HepG2 (cell line): ENCODE measurements at regions not wholly inside any gene's neighbourhood (a gene's known extent, or its start where the extent isn't known, plus 50 kb on each side); places are given as distances from the start of the nearest gene placed in this dataset.

Experiments used
- ARNT ChIP-seq: fragments of 450-650 bp; IDR thresholded peaks from 2 replicates; pipeline ENCODE4 v1.6.1; 2017
- GABPA ChIP-seq, 2 experiments: IDR thresholded peaks; 2 replicates each; pipeline ENCODE4 v1.6.1; 2011 to 2016; ENCODE audit warnings: low read depth in 2 of 2, low read length in 1 of 2, missing biosample characterization in 1 of 2, missing genetic modification characterization in 1 of 2
- HNF4A ChIP-seq: sonication (generic); formaldehyde crosslinking; IDR thresholded peaks from 2 replicates; pipeline ENCODE4 v1.4.0; 2020; ENCODE audit warnings: missing genetic modification reagents
- MXD4 ChIP-seq: IDR thresholded peaks from 2 replicates; pipeline ENCODE4 v1.6.1; 2016; ENCODE audit warnings: mild to moderate bottlenecking, missing biosample characterization, missing genetic modification reagents
- NFE2 ChIP-seq: sonication (generic); formaldehyde crosslinking; IDR thresholded peaks from 2 replicates; pipeline ENCODE4 v1.4.0; 2020; ENCODE audit warnings: missing genetic modification reagents
- SKI ChIP-seq: fragments of 450-650 bp; IDR thresholded peaks from one replicate; pipeline ENCODE4 v1.6.1; 2018; ENCODE audit warnings: mild to moderate bottlenecking; ENCODE audit not compliant: partially characterized antibody
- ZBTB38 ChIP-seq: sonication (generic); formaldehyde crosslinking; IDR thresholded peaks from 2 replicates; pipeline ENCODE4 v1.5.1; 2020; ENCODE audit warnings: mild to moderate bottlenecking, missing genetic modification reagents
- ZBTB7A ChIP-seq: sonication (generic); formaldehyde crosslinking; IDR thresholded peaks from 2 replicates; pipeline ENCODE4 v1.8.0; 2022; ENCODE audit warnings: mild to moderate bottlenecking, missing genetic modification reagents
- ZNF468 ChIP-seq: sonication (generic); formaldehyde crosslinking; IDR thresholded peaks from 2 replicates; pipeline ENCODE4 v1.8.0; 2022; ENCODE audit warnings: mild to moderate bottlenecking, moderate library complexity, missing genetic modification reagents
- TF ChIP-seq, protein P1 (sequence below): sonication (generic); formaldehyde crosslinking; IDR thresholded peaks from 2 replicates; pipeline ENCODE4 v1.5.0; 2020; ENCODE audit warnings: mild to moderate bottlenecking, missing genetic modification reagents
- TF ChIP-seq, protein P2 (sequence below): IDR thresholded peaks from 2 replicates; pipeline ENCODE4 v1.4.0; 2020; ENCODE audit warnings: mild to moderate bottlenecking, missing genetic modification reagents
- TF ChIP-seq, protein P3 (sequence below), 2 experiments: IDR thresholded peaks; 2 replicates each; pipeline ENCODE4 v1.6.1; 2011 to 2012; ENCODE audit warnings: low read length in 2 of 2, borderline replicate concordance in 1 of 2, low read depth in 1 of 2, mild to moderate bottlenecking in 1 of 2, moderate library complexity in 1 of 2
- TF ChIP-seq, protein P4 (sequence below): sonication (generic); formaldehyde crosslinking; IDR thresholded peaks from 2 replicates; pipeline ENCODE4 v1.4.0; 2020; ENCODE audit warnings: missing genetic modification reagents

DNA sequence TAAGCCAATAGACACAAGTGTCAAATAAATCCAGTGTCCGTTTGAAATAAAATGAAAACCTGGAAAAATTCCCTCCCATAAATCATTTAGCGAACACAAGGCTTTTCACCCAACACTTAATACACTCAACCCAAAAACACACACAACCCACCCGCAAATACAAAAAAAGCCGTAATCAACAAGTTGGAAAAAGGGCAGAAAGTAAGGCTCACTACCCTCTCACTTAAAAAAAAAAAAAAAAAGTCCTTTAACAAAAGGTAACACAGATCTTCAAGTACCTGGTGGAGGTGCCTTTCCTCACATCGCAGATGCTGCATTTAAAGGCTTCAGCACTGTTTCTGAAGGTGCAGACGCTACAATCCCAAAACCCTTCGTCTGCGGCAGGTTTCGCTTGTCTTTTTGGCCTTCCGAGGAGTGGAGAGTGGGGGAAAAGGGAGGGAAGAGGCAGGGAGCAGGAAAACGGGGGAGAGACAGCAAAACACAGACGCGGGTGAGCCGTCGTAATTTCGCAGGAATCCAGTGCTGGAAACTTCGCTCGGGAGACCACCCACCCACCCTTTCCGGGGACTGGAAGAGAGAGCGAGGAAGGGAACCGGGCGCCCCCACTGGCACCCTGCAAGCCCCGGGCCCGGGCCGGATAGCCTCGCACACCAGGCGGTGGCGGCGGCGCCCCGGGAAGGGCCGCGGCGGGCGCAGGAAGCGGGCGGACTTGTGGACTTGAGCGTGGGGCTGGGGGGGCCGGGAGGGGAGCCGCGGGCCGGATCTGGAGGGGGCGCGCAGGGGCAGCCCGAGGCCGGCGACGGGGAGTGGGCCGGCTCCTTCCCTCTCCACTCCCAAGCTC, 401.8 kb downstream of the SHQ1 start, which contains the start of gene RYBP (continued):
- TF ChIP-seq NFE2 (CRISPR knock-in tag) (no peak), GABPA (IDR thresholded peaks at IDR 0.05; ENCODE audit: low read depth, low read length) (peak; percentile 42), GABPA (CRISPR knock-in tag; IDR thresholded peaks at IDR 0.05; ENCODE audit: low read depth) (no peak), SKI (peak; percentile 44), ZBTB38 (no peak), ARNT (no peak), ZNF468 (CRISPR knock-in tag) (no peak), ZBTB7A (no peak), HNF4A (CRISPR knock-in tag) (no peak), MXD4 (CRISPR knock-in tag) (no peak)
- TF ChIP-seq, protein P1, sequence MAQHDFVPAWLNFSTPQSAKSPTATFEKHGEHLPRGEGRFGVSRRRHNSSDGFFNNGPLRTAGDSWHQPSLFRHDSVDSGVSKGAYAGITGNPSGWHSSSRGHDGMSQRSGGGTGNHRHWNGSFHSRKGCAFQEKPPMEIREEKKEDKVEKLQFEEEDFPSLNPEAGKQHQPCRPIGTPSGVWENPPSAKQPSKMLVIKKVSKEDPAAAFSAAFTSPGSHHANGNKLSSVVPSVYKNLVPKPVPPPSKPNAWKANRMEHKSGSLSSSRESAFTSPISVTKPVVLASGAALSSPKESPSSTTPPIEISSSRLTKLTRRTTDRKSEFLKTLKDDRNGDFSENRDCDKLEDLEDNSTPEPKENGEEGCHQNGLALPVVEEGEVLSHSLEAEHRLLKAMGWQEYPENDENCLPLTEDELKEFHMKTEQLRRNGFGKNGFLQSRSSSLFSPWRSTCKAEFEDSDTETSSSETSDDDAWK (CRISPR knock-in tag): no peak
- TF ChIP-seq, protein P2, sequence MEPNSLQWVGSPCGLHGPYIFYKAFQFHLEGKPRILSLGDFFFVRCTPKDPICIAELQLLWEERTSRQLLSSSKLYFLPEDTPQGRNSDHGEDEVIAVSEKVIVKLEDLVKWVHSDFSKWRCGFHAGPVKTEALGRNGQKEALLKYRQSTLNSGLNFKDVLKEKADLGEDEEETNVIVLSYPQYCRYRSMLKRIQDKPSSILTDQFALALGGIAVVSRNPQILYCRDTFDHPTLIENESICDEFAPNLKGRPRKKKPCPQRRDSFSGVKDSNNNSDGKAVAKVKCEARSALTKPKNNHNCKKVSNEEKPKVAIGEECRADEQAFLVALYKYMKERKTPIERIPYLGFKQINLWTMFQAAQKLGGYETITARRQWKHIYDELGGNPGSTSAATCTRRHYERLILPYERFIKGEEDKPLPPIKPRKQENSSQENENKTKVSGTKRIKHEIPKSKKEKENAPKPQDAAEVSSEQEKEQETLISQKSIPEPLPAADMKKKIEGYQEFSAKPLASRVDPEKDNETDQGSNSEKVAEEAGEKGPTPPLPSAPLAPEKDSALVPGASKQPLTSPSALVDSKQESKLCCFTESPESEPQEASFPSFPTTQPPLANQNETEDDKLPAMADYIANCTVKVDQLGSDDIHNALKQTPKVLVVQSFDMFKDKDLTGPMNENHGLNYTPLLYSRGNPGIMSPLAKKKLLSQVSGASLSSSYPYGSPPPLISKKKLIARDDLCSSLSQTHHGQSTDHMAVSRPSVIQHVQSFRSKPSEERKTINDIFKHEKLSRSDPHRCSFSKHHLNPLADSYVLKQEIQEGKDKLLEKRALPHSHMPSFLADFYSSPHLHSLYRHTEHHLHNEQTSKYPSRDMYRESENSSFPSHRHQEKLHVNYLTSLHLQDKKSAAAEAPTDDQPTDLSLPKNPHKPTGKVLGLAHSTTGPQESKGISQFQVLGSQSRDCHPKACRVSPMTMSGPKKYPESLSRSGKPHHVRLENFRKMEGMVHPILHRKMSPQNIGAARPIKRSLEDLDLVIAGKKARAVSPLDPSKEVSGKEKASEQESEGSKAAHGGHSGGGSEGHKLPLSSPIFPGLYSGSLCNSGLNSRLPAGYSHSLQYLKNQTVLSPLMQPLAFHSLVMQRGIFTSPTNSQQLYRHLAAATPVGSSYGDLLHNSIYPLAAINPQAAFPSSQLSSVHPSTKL (CRISPR knock-in tag): no peak
- TF ChIP-seq, protein P3, sequence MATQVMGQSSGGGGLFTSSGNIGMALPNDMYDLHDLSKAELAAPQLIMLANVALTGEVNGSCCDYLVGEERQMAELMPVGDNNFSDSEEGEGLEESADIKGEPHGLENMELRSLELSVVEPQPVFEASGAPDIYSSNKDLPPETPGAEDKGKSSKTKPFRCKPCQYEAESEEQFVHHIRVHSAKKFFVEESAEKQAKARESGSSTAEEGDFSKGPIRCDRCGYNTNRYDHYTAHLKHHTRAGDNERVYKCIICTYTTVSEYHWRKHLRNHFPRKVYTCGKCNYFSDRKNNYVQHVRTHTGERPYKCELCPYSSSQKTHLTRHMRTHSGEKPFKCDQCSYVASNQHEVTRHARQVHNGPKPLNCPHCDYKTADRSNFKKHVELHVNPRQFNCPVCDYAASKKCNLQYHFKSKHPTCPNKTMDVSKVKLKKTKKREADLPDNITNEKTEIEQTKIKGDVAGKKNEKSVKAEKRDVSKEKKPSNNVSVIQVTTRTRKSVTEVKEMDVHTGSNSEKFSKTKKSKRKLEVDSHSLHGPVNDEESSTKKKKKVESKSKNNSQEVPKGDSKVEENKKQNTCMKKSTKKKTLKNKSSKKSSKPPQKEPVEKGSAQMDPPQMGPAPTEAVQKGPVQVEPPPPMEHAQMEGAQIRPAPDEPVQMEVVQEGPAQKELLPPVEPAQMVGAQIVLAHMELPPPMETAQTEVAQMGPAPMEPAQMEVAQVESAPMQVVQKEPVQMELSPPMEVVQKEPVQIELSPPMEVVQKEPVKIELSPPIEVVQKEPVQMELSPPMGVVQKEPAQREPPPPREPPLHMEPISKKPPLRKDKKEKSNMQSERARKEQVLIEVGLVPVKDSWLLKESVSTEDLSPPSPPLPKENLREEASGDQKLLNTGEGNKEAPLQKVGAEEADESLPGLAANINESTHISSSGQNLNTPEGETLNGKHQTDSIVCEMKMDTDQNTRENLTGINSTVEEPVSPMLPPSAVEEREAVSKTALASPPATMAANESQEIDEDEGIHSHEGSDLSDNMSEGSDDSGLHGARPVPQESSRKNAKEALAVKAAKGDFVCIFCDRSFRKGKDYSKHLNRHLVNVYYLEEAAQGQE (IDR thresholded peaks at IDR 0.05; ENCODE audit: borderline replicate concordance in 1 of 2, low read depth in 1 of 2, low read length in 2 of 2): 0 out of 4 replicates have a peak, but pooled peaks of 1 of the 2 experiments have one; percentile 15
- TF ChIP-seq, protein P4, sequence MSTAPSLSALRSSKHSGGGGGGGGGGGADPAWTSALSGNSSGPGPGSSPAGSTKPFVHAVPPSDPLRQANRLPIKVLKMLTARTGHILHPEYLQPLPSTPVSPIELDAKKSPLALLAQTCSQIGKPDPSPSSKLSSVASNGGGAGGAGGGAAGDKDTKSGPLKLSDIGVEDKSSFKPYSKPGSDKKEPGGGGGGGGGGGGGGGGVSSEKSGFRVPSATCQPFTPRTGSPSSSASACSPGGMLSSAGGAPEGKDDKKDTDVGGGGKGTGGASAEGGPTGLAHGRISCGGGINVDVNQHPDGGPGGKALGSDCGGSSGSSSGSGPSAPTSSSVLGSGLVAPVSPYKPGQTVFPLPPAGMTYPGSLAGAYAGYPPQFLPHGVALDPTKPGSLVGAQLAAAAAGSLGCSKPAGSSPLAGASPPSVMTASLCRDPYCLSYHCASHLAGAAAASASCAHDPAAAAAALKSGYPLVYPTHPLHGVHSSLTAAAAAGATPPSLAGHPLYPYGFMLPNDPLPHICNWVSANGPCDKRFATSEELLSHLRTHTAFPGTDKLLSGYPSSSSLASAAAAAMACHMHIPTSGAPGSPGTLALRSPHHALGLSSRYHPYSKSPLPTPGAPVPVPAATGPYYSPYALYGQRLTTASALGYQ: no peak
